ENCODE measurements at regions not wholly inside any gene's neighbourhood (a gene's known extent, or its start where the extent isn't known, plus 50 kb on each side); places are given as distances from the start of the nearest gene placed in this dataset.

GRCh38 chr2:5976531-5977065 is 284.4 kb downstream of the SOX11 start:
- no peak for TF ChIP-seq CTCF (IDR thresholded peaks at IDR 0.05; ENCODE audit: insufficient read depth, low read depth, low read length, missing control alignments)
- DNase-seq (ENCODE audit: low read depth) = no peak
- no peak overlapping the region for H3K4me3 ChIP-seq (ENCODE audit: low read length)

- DNase-seq (ENCODE audit: low read depth) = no peak
- no peak overlapping the region for H3K4me3 ChIP-seq (ENCODE audit: low read length)
These were observed 285.3 kb downstream of the SOX11 start for GRCh38 chr2:5977477-5977876.

DNA sequence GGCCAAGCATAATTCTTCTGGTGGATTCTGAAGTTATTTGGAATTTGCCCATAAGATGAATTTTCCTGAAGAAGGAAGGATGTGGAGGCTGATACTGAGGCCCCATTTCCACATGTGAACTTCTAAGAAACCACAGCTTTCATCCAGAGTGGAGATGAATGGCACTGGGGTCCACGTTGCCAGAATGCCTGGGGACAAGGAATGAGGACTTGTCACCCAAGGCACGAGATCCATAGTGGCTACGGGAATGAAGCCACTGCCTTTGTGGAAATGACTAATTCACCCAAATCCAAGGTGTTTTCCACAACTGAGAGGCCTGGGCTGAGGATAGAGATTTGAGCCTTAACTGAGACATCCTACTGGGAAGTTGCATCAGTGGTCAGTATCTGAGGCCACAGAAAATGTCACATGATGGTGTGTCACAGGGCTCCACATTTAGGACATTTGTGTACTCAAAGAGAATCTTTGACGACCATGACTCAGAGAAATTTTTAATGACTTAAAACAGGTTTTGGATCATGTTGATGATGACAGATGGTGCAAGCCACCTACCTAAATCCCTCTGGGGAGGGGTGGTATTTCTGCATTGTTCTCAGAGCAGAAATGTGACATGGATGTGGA is 286.1 kb downstream of the SOX11 start:
- DNase-seq (ENCODE audit: low read depth) = no peak
- no peak overlapping the region for H3K4me3 ChIP-seq (ENCODE audit: low read length)
- no peak for TF ChIP-seq CTCF (IDR thresholded peaks at IDR 0.05; ENCODE audit: insufficient read depth, low read depth, low read length, missing control alignments)

More at GRCh38 chr2:5977477-5977876, 285.3 kb downstream of the SOX11 start:
- no peak for TF ChIP-seq CTCF (IDR thresholded peaks at IDR 0.05; ENCODE audit: insufficient read depth, low read depth, low read length, missing control alignments)

- DNase-seq (ENCODE audit: low read depth) = no peak
- no peak for TF ChIP-seq CTCF (IDR thresholded peaks at IDR 0.05; ENCODE audit: insufficient read depth, low read depth, low read length, missing control alignments)
- H3K4me3 ChIP-seq (ENCODE audit: low read length) = no peak overlapping the region
These were observed 288.4 kb downstream of the SOX11 start for GRCh38 chr2:5980450-5981190.

DNA sequence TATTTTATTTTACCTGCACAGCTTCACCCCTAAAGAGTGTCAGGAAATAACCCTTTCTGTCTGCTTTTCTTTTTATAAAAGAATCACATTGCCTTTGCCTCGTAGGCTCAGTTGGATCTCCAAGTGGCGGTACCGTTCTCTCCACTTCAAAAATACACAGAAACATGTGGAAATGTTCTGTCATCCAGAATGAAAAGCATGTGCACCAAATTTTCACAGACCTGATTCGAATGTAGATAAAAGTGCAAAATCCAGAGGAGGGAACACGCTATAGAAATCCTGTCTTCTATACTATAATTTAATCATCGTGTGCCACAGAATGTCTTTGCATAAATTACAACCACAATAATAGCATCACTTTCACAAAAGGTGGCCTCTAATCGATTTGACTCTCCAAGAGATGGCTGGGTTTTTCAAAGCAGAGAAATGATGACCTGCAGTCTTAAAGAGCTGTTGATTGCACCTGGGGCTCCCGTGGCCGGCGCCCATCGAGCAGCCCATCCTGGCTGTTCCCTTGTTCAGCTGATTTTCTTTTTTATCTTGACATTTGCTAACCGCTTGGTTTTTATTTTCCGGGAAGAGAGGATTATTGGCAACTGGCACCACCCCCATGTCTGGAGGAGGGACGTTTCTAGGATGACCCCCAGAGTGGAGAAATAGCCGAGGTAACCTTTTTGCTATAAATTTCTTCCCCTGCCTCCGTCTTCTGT is 290.2 kb downstream of the SOX11 start:
- no peak overlapping the region for H3K4me3 ChIP-seq (ENCODE audit: low read length)
- no peak for TF ChIP-seq CTCF (IDR thresholded peaks at IDR 0.05; ENCODE audit: insufficient read depth, low read depth, low read length, missing control alignments)
- no peak for DNase-seq (ENCODE audit: low read depth)

DNA sequence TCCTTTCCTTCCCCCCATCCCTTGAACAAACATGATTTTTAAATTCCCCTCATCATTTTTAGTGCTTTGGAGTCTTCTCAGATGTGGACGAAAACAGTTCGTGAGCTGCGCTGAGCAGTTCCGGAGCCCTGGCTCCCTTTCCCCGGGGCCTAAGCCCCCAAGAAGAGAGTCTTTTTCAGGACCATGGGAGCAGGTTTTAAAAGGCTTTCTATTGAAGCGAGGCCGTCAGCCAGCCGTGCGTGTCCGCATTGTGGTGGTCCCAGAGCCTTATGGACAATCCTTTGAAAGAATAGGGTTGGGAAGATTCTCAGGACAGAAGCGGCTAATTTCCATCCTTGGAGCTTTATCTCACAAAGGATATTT is 290.7 kb downstream of the SOX11 start:
- DNase-seq (ENCODE audit: low read depth) = no peak
- TF ChIP-seq CTCF (IDR thresholded peaks at IDR 0.05; ENCODE audit: insufficient read depth, low read depth, low read length, missing control alignments) = no peak

More for the DNA sequence above, 290.7 kb downstream of the SOX11 start:
- H3K4me3 ChIP-seq (ENCODE audit: low read length) = no peak overlapping the region
